Type B pancreatic cell (in vitro differentiated cells): ENCODE measurements at regions not wholly inside any gene's neighbourhood (a gene's known extent, or its start where the extent isn't known, plus 50 kb on each side); places are given as distances from the start of the nearest gene placed in this dataset.

Experiments
- DNase-seq: peaks from one replicate; pipeline ENCODE4 v3.0.0; 2021; ENCODE audit warnings: mixed read lengths; ENCODE audit not compliant: unreplicated experiment; ENCODE audit errors: extremely low spot score
- H3K27ac Mint-ChIP-seq: 2 replicates; pipeline ENCODE4 v1.8.0; 2021; ENCODE audit warnings: mild to moderate bottlenecking, mixed read lengths
- H3K27me3 Mint-ChIP-seq: 2 replicates; pipeline ENCODE4 v1.8.0; 2021; ENCODE audit warnings: mixed read lengths
- H3K36me3 Mint-ChIP-seq: 2 replicates; pipeline ENCODE4 v1.8.0; 2021; ENCODE audit warnings: mixed read lengths
- H3K4me1 Mint-ChIP-seq: one replicate; pipeline ENCODE4 v1.8.0; 2021; ENCODE audit warnings: mixed read lengths; ENCODE audit not compliant: unreplicated experiment
- H3K4me3 Mint-ChIP-seq: 2 replicates; pipeline ENCODE4 v1.8.0; 2021; ENCODE audit warnings: mild to moderate bottlenecking, mixed read lengths
- H3K9me3 Mint-ChIP-seq: 2 replicates; pipeline ENCODE4 v1.8.0; 2021; ENCODE audit warnings: mixed read lengths
- TF ChIP-seq, protein P1 (sequence below): fragments of 200-600 bp; sonication (generic); conservative IDR thresholded peaks from 2 replicates; pipeline ENCODE4 v1.5.0; 2021; ENCODE audit warnings: antibody characterized with exemption, mild to moderate bottlenecking

DNA sequence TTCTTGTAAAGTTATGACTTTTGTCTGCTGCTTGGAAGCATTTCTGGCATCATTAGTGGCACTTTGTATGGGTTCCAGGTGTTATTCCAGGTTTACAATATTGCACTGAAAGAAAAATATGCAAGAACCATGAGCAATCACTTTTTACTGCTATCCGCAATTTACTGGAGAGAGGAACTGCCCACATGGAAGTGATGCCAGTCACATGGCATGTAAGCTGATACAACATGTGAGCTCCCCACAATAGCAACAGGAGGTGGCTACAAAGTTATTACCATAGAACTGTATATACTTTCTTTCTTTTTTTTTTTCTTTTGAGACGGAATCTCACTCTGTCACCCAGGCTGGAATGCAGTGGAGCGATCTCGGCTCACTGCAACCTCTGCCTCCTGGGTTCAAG is 1012.1 kb downstream of the BCL11B start:
- TF ChIP-seq, protein P1, sequence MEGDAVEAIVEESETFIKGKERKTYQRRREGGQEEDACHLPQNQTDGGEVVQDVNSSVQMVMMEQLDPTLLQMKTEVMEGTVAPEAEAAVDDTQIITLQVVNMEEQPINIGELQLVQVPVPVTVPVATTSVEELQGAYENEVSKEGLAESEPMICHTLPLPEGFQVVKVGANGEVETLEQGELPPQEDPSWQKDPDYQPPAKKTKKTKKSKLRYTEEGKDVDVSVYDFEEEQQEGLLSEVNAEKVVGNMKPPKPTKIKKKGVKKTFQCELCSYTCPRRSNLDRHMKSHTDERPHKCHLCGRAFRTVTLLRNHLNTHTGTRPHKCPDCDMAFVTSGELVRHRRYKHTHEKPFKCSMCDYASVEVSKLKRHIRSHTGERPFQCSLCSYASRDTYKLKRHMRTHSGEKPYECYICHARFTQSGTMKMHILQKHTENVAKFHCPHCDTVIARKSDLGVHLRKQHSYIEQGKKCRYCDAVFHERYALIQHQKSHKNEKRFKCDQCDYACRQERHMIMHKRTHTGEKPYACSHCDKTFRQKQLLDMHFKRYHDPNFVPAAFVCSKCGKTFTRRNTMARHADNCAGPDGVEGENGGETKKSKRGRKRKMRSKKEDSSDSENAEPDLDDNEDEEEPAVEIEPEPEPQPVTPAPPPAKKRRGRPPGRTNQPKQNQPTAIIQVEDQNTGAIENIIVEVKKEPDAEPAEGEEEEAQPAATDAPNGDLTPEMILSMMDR: no peak
- no peak for DNase-seq
- no peak overlapping the region for H3K27ac Mint-ChIP-seq
- no peak overlapping the region for H3K4me3 Mint-ChIP-seq
- no peaks in the 10 kb centered on the region for H3K9me3 Mint-ChIP-seq
- no peaks in the 10 kb centered on the region for H3K4me1 Mint-ChIP-seq
- peaks cover 6% of the 10 kb centered on the region for H3K27me3 Mint-ChIP-seq
- no peaks in the 10 kb centered on the region for H3K36me3 Mint-ChIP-seq

DNA sequence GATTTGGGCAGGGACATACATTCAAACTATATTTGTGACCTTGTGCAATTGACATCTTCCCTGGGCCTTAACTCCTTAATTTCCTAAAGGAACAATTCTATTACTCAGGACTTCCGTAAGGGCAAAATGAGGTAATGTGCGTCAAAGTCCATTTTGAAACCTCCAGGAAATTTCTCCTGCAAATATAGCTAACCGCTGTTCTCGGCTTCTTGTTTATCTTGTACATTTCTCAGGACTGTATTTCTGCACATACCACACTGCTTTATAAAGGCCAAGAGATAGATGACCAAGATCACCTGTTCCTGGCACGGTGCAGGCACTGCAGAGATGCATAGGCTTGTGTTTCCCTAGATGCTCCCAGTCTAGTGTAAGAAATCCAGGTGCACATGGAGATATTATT is 1009.4 kb downstream of the BCL11B start:
- no peaks in the 10 kb centered on the region for H3K36me3 Mint-ChIP-seq
- no peaks in the 10 kb centered on the region for H3K9me3 Mint-ChIP-seq
- TF ChIP-seq, protein P1: no peak
- no peak overlapping the region for H3K4me3 Mint-ChIP-seq
- peaks cover 6% of the 10 kb centered on the region for H3K27me3 Mint-ChIP-seq
- no peaks in the 10 kb centered on the region for H3K4me1 Mint-ChIP-seq
- DNase-seq: no peak
- no peak overlapping the region for H3K27ac Mint-ChIP-seq

DNA sequence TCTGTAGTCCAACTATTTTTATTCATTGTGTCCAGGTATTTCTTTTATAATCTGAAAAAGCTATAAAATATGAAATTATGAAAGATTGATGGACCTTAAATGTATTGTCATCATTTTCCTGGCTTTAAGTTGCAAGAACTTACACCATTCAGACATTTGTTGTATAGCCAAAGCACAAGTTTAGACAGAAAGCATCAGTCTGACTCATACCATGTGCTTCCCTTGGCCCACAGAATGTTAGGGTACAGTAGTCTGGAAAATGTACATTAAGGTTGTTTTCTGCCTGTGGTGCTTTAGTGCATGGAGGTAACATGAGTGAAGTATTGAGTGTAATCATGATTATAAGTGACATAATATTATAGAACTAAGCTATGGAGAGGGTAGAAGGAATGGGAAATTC is 1002.5 kb downstream of the BCL11B start:
- TF ChIP-seq, protein P1: no peak
- no peak overlapping the region for H3K4me3 Mint-ChIP-seq
- no peaks in the 10 kb centered on the region for H3K27me3 Mint-ChIP-seq
- DNase-seq: no peak
- no peak overlapping the region for H3K27ac Mint-ChIP-seq
- H3K4me1 Mint-ChIP-seq: no peaks in the 10 kb centered on the region
- no peaks in the 10 kb centered on the region for H3K36me3 Mint-ChIP-seq
- H3K9me3 Mint-ChIP-seq: peaks cover 7% of the 10 kb centered on the region

DNA sequence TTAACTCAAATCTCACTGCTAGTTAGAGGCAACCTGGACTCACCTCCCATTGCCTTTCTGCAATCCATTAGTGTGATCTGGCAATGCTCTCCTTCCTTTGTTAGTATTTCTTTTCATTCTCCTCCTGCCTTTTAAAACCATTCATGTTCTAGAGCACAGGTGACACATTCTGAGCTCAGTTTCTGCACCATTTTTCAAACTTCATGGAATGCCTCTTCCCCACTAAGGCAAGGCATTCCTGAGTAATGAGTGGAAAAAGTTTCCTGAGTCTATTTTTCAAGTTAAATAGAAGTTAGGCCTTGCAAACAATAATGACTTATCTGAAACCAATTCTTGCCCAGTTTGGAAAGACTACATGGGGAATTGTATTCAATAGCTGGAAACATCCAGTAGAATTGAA is 1001.8 kb downstream of the BCL11B start:
- TF ChIP-seq, protein P1: no peak
- Mint-ChIP-seq H3K27me3 (no peaks in the 10 kb centered on the region), H3K27ac (no peak overlapping the region)

DNA sequence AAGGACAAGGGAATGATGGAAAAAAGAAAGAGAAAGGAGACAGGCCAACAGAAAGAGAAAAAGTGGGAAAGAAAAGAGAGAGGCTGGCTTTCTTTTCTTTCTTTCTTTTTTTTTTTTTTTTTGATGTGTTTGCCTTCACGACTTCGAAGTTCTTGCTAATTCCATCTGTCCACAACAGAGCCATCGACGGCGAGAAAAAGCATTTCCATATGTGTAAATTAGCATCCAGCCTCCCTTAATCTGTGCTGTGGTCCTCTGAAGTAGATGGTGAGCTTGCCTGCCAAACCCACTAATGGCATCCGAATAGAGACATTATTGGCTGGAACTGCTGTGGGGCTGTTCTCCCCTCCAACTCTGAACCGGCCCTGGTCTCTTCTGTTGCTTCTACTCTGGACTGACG is 997.4 kb downstream of the BCL11B start:
- no peak for DNase-seq
- H3K27ac Mint-ChIP-seq: no peak overlapping the region
- TF ChIP-seq, protein P1: no peak
- H3K4me3 Mint-ChIP-seq: no peak overlapping the region
- peaks cover 4% of the 10 kb centered on the region for H3K27me3 Mint-ChIP-seq
- no peaks in the 10 kb centered on the region for H3K4me1 Mint-ChIP-seq
- no peaks in the 10 kb centered on the region for H3K36me3 Mint-ChIP-seq
- peaks cover 7% of the 10 kb centered on the region for H3K9me3 Mint-ChIP-seq

More for the DNA sequence above, 1001.8 kb downstream of the BCL11B start:
- no peak for DNase-seq
- no peaks in the 10 kb centered on the region for H3K36me3 Mint-ChIP-seq
- H3K9me3 Mint-ChIP-seq: peaks cover 7% of the 10 kb centered on the region
- H3K4me1 Mint-ChIP-seq: no peaks in the 10 kb centered on the region
- no peak overlapping the region for H3K4me3 Mint-ChIP-seq

DNA sequence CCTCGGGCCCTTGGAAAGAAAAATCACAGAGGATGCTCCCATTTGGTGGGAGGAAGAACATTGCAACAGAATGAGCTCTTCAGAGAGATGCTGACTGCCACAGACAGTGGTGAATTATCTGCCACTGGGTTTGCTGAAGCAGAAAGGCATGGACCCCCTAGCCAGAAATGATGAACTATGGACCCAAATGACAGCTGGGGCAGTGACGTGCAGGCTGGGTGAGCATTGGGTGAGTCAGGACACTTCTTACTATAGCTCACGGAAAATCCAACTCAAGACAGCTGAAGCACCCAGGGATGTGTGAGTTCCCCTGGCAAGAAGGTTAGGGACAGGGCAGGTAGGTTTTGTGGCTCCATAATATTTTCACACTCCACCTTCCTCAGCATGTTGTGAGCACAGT is 993.2 kb downstream of the BCL11B start:
- DNase-seq: no peak
- Mint-ChIP-seq H3K4me3 (no peak overlapping the region), H3K27me3 (peaks cover 4% of the 10 kb centered on the region), H3K9me3 (no peaks in the 10 kb centered on the region), H3K27ac (no peak overlapping the region), H3K4me1 (no peaks in the 10 kb centered on the region), H3K36me3 (no peaks in the 10 kb centered on the region)
- TF ChIP-seq, protein P1: no peak
